Spinal cord (tissue), 9 donors: ENCODE measurements at regions not wholly inside any gene's neighbourhood (a gene's known extent, or its start where the extent isn't known, plus 50 kb on each side); places are given as distances from the start of the nearest gene placed in this dataset.

Experiments
- DNase-seq, 6 donors: peaks; one replicate each; pipeline versions ENCODE4 v3.0.0 to v3.0.0-alpha.2; 2013 to 2015; ENCODE audit warnings: low spot score in 6 of 6, low read depth in 4 of 6
- H3K27ac ChIP-seq: one replicate; pipeline ENCODE4 v1.5.1; 2013; ENCODE audit warnings: low read depth, low read length, control low read depth
- H3K27me3 ChIP-seq: one replicate; pipeline ENCODE4 v1.6.1; 2013; ENCODE audit warnings: low read length; ENCODE audit not compliant: control insufficient read depth, insufficient read depth
- H3K36me3 ChIP-seq: one replicate; pipeline ENCODE4 v1.6.1; 2013; ENCODE audit warnings: low read length; ENCODE audit not compliant: control insufficient read depth, insufficient read depth
- H3K4me1 ChIP-seq: one replicate; pipeline ENCODE4 v1.6.1; 2013; ENCODE audit warnings: low read length; ENCODE audit not compliant: control insufficient read depth, insufficient read depth
- H3K4me3 ChIP-seq: one replicate; pipeline ENCODE4 v1.5.1; 2013; ENCODE audit warnings: low read depth, low read length, control low read depth
- H3K9me3 ChIP-seq: one replicate; pipeline ENCODE4 v1.6.1; 2013; ENCODE audit warnings: low read length; ENCODE audit not compliant: control insufficient read depth, insufficient read depth
- WGBS: methylation state at CpG from one replicate; pipeline ENCODE4 v1.1.5; 2013; ENCODE audit warnings: missing lambda C conversion rate; ENCODE audit not compliant: insufficient coverage; 5-methylcytosine and 5-hydroxymethylcytosine counted together
- donor health status: healthy.

DNA sequence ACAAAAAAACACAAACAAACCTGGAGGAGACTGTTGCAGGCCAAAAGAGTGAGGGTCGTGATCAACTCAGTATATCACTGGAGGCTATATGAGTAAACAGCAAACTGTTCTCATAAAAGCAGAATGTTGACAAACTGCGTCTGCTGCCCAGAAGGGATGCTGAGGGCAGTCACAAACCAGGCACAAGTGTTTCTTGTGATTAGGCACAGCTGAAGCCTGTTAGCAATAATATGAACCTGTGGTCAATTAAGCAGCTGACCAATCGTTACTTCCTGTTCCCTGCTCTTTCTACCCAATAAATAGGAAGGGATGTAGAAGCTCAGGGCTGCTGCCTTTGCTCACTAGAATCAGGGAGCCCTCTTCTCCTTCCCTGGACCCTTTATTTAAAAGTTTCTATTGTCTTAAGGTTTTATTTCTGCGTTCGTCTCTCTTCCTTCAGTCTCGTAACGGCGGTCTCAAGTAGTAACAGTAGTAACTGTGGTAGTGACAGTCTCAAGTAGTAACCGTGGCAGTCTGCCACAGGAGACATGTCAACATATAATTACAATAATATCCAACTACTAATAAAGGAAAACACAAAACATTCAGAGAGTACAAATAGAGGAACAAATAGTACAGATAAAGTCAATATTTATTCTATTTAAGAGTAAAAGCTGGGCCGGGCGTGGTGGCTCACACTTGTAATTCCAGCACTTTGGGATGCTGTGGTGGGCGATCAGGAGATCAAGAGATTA lies 698.4 kb upstream of the CCDC54 start:
- H3K36me3 ChIP-seq = no peaks in the 10 kb centered on the region
- H3K27ac ChIP-seq = no peak overlapping the region
- no peaks in the 10 kb centered on the region for H3K4me1 ChIP-seq
- WGBS = 81% methylated on average over 2 of the region's 12 CpGs
- H3K4me3 ChIP-seq = no peak overlapping the region
- H3K9me3 ChIP-seq = no peaks in the 10 kb centered on the region
- H3K27me3 ChIP-seq = no peaks in the 10 kb centered on the region
- DNase-seq = no peak

DNA sequence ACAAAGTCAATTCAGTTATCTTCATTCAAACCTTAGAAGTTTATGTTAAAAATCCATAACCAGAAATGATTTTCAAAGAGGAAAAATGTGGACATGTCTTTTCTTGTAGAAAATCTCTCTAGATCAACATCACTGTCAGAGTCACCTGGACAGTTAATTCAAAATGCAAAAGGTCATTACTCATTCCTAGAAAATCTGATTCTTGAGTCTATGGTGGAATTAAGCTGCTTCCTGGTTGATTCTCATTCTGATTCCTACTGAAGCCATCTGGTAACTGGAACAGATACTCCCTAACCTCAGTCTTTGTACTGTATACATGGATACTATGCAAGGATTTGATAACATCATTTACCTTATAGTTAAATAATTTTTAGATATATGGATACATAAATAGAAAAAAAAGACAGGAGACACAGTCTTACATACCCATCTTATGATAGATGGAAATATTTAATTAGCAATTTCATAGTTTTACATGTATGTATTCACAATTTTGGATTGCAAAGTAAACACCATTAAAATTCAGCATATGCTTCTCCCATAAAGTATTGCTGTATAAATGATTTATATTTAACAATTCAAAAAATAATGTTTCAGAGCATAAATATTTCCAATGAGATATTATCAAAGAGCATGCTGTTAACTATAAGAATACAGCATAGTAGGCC lies 693.2 kb upstream of the CCDC54 start:
- H3K4me3 ChIP-seq = no peak overlapping the region
- H3K27me3 ChIP-seq = no peaks in the 10 kb centered on the region
- H3K9me3 ChIP-seq = no peaks in the 10 kb centered on the region
- no peak for DNase-seq
- H3K4me1 ChIP-seq = no peaks in the 10 kb centered on the region
- no peaks in the 10 kb centered on the region for H3K36me3 ChIP-seq
- H3K27ac ChIP-seq = no peak overlapping the region

DNA sequence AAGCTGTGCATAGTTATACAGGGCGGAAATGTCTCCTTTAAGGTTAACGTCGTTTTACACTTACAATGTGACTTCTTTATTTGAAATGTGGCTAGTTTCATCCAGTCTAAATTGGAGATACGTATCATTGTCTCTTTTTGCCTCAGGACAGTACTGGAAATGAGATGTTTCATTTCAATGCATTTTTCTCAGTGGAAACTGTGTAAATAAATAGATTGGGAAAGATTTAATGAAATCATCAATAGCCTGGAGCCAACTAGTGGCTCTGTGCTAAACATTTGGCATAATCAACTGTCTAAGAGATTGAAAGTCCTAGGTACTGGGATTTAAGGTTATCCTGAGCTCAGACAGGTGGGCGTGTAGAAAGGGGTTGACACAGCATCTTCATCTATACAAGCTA lies 691.5 kb upstream of the CCDC54 start:
- Histone ChIP-seq H3K4me1 (no peaks in the 10 kb centered on the region), H3K9me3 (no peaks in the 10 kb centered on the region), H3K4me3 (no peak overlapping the region), H3K36me3 (no peaks in the 10 kb centered on the region), H3K27ac (no peak overlapping the region), H3K27me3 (no peaks in the 10 kb centered on the region)
- no peak for DNase-seq
- no CpG with 5 or more reads among the region's 5 CpGs for WGBS

DNA sequence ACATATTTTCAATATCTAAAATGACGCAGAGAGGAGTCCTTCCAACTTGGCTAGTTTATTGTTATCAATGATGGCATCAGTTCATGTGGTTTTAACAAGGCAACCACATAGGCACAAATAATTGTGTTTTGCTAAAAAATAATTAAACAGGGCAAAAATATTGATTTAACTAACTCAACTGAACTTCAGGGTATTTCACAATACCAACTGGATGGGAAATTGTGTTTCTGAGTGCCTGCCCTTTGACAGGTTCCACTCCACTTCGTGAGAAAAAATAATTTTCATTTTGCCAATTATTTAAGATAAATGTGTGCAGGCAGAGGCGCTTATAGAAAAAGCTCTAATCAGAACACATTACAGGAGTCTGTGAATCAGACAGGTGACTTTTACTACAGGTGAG lies 689.3 kb upstream of the CCDC54 start:
- WGBS = no CpG with 5 or more reads among the region's 3 CpGs
- Histone ChIP-seq H3K4me1 (no peaks in the 10 kb centered on the region), H3K36me3 (no peaks in the 10 kb centered on the region), H3K27me3 (no peaks in the 10 kb centered on the region), H3K27ac (no peak overlapping the region), H3K9me3 (no peaks in the 10 kb centered on the region), H3K4me3 (no peak overlapping the region)
- no peak for DNase-seq

DNA sequence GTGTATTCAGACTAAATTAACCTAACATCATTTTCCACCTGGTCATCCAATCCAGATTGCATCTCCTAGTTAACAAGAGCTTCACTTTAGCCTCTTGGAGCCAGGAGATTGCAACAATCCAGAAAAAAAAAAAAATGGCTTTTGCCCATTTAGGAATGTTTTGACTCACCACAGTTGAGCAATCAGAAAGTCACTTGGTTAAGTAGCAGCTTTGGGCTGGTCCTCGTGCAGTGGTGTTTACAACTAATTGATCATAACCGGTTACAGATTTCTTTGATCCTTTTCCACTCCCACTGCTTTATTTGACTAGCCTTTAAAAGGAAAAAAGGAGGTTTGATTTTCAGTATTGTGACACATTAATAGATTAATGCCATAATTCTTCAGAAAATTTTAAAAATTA lies 688.8 kb upstream of the CCDC54 start:
- Histone ChIP-seq H3K27ac (no peak overlapping the region), H3K4me1 (no peaks in the 10 kb centered on the region), H3K4me3 (no peak overlapping the region), H3K9me3 (no peaks in the 10 kb centered on the region), H3K27me3 (no peaks in the 10 kb centered on the region), H3K36me3 (no peaks in the 10 kb centered on the region)
- no peak for DNase-seq
- no CpG with 5 or more reads among the region's 2 CpGs for WGBS

DNA sequence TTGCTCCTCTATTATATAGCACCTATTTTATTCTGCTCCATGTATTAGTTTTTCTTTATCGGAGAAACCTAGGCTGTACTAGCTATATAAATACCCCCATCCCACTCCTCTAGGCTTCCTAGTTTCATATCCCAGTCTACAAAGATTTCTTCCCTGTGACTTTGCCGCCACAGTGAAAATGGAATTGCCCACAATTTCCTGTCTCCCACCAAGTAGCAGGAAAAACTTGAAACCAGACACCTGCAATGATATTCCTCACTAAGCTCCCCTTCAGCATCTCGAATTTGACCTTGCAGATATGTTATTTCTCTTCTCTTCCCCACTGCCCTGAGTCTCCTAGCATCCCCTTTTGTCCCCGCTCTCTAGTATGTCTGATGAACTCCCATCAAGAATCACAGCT lies 685.8 kb upstream of the CCDC54 start:
- Histone ChIP-seq H3K27me3 (no peaks in the 10 kb centered on the region), H3K9me3 (no peaks in the 10 kb centered on the region), H3K4me1 (no peaks in the 10 kb centered on the region), H3K27ac (no peak overlapping the region), H3K4me3 (no peak overlapping the region), H3K36me3 (no peaks in the 10 kb centered on the region)
- DNase-seq = no peak
- 85% methylated on average over 3 of the region's 4 CpGs for WGBS

DNA sequence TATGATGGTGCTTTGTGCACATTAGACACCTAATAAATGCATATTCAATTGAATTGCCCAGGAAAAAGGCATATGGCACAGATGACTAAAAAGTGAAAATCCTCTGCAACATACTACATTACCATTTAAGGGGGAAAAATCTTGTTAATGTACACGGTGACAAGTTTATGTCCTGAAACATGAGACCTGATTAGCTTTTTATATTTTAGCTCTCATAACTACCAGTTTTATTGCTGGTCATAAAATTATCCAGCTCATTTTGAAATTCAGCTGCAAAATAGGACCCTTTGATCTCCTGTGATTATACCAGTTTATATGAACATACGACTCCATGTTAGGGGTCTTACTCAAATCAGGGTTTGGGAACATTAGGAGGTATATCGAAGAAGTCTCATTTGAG lies 684.6 kb upstream of the CCDC54 start:
- Histone ChIP-seq H3K36me3 (no peaks in the 10 kb centered on the region), H3K27ac (no peak overlapping the region), H3K9me3 (no peaks in the 10 kb centered on the region), H3K4me3 (no peak overlapping the region), H3K4me1 (no peaks in the 10 kb centered on the region), H3K27me3 (no peaks in the 10 kb centered on the region)
- WGBS = 97% methylated on average over 2 of the region's 3 CpGs
- DNase-seq = peak in 1 of 6 donors; percentile 14

DNA sequence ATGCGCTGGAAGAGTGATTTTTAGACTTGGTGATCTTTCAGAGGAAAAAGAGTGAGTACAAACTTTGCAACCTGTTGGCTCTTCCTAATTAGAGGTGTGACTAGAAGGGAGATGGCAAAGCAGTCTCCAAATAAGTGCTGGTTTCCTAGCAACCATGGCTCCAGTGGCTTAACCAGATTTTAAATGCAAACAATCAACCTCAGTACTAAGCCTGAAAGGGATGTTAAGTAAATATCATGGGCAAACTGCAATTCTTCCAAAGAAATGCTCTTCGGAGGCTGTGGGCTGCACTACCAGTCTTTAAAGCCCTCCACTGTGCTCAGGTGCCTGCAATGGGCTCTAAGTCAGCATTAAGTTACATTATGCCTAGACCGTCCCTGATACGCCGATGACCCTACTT lies 678.1 kb upstream of the CCDC54 start:
- H3K36me3 ChIP-seq = no peaks in the 10 kb centered on the region
- no peak overlapping the region for H3K27ac ChIP-seq
- peak in 2 of 6 donors; percentile 22 to 25 for DNase-seq
- H3K9me3 ChIP-seq = no peaks in the 10 kb centered on the region
- H3K4me3 ChIP-seq = no peak overlapping the region
- no peaks in the 10 kb centered on the region for H3K4me1 ChIP-seq
- 86% methylated on average over 4 of the region's 5 CpGs for WGBS
- no peaks in the 10 kb centered on the region for H3K27me3 ChIP-seq

DNA sequence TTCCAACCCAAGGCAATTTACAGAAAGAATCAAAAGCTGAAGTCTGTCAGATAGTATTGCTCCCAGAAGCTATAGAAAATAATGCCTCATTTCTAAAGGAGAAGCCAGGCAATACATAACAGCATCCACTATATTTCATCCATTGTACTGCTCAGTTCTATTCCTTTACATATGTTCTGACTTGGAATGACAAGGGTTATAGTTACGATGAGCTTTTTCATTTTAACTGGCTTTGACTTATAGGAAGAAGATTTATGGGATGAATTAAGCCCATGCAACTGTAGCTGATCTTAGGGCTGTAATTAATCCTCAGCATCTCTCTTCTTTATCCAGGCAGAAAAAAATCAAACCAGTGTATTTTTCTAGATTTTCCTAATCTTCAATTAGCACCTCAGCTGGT lies 676.3 kb upstream of the CCDC54 start:
- H3K27ac ChIP-seq = no peak overlapping the region
- no peak overlapping the region for H3K4me3 ChIP-seq
- DNase-seq = no peak
- no peaks in the 10 kb centered on the region for H3K36me3 ChIP-seq
- no peaks in the 10 kb centered on the region for H3K27me3 ChIP-seq
- H3K9me3 ChIP-seq = no peaks in the 10 kb centered on the region
- WGBS = no CpG with 5 or more reads among the region's 1 CpG
- H3K4me1 ChIP-seq = no peaks in the 10 kb centered on the region

DNA sequence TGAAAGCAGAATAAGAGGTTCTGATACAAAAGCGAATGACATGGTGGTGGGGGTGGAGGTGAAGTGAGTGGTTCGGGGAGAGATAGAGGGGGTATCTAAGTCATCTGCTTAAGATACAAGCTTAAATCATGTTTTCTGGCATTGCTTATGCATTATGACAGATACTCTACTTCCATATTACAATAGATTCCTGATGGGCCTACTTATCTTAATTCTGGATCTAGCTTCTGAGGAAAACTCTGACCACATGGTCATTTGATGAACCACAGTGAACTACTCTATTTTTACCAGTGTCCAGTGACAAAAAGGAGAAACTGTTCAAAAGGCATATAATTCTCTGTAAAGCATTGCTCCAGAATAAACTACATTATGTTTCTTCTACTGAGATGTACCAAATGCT lies 673.7 kb upstream of the CCDC54 start:
- WGBS = no CpG with 5 or more reads among the region's 2 CpGs
- Histone ChIP-seq H3K27me3 (no peaks in the 10 kb centered on the region), H3K27ac (no peak overlapping the region), H3K9me3 (no peaks in the 10 kb centered on the region), H3K4me1 (no peaks in the 10 kb centered on the region), H3K4me3 (no peak overlapping the region), H3K36me3 (no peaks in the 10 kb centered on the region)
- DNase-seq = no peak
